ENCODE measurements at regions not wholly inside any gene's neighbourhood (a gene's known extent, or its start where the extent isn't known, plus 50 kb on each side); places are given as distances from the start of the nearest gene placed in this dataset.

GRCh38 chr7:15905251-15906040, 219.0 kb upstream of the MEOX2 start:
- no peak for DNase-seq

- DNase-seq: no peak
These were observed 204.8 kb upstream of the MEOX2 start for GRCh38 chr7:15891151-15891881.

- no peak for DNase-seq
These were observed 203.0 kb upstream of the MEOX2 start for GRCh38 chr7:15889507-15889906.

GRCh38 chr7:15888090-15888489, 201.6 kb upstream of the MEOX2 start:
- no peak for DNase-seq

- DNase-seq: no peak
These were observed 200.1 kb upstream of the MEOX2 start for GRCh38 chr7:15886626-15887025.

GRCh38 chr7:15885678-15886077, 199.2 kb upstream of the MEOX2 start:
- DNase-seq: no peak

- DNase-seq: no peak
These were observed 188.3 kb upstream of the MEOX2 start for GRCh38 chr7:15874774-15875173.

- DNase-seq: no peak
These were observed 183.9 kb upstream of the MEOX2 start for GRCh38 chr7:15870347-15870746.

- DNase-seq: no peak
These were observed 181.0 kb upstream of the MEOX2 start for GRCh38 chr7:15867441-15867840.

- DNase-seq: no peak
These were observed 180.3 kb upstream of the MEOX2 start for GRCh38 chr7:15866753-15867152.

- no peak for DNase-seq
These were observed 178.1 kb upstream of the MEOX2 start for GRCh38 chr7:15864626-15864991.

- DNase-seq: no peak
These were observed 177.6 kb upstream of the MEOX2 start for GRCh38 chr7:15863951-15864625.

GRCh38 chr7:15862781-15863165, 176.3 kb upstream of the MEOX2 start:
- DNase-seq: no peak

GRCh38 chr7:15862016-15862780, 175.7 kb upstream of the MEOX2 start:
- DNase-seq: no peak

- DNase-seq: no peak
These were observed 173.9 kb upstream of the MEOX2 start for GRCh38 chr7:15860264-15860949.

- DNase-seq: no peak
These were observed 170.5 kb upstream of the MEOX2 start for GRCh38 chr7:15857026-15857425.

GRCh38 chr7:15856311-15856710, 169.8 kb upstream of the MEOX2 start:
- no peak for DNase-seq

GRCh38 chr7:15855525-15856109, 169.1 kb upstream of the MEOX2 start:
- DNase-seq: no peak

GRCh38 chr7:15854841-15855524, 168.5 kb upstream of the MEOX2 start:
- no peak for DNase-seq

GRCh38 chr7:15853832-15854470, 167.5 kb upstream of the MEOX2 start:
- DNase-seq: no peak

GRCh38 chr7:15851201-15851600, 164.7 kb upstream of the MEOX2 start:
- DNase-seq: no peak

All from central memory CD4-positive, alpha-beta T cell (primary cell).